ENCODE measurements at regions not wholly inside any gene's neighbourhood (a gene's known extent, or its start where the extent isn't known, plus 50 kb on each side); places are given as distances from the start of the nearest gene placed in this dataset.

DNA sequence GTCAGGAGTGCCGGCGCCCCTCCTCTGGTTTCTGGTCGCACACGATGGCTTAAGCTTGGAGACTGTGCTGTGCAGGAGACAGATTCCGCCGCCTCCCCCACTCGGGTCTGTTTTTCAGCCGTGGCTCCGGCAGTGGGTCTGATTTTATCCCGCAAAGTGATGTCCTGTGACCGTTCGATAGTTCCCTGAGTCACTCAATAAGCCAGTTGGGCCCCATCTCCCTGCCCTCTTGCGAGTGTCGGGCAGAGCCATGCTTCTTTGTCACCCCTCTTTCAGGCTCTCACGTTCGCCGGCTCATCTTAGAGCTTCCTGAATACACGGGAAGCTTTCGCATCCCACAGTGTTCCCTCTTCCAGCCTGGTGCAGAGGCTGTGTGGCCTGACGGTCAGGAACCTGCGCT lies 127.8 kb upstream of the RFLNA start:
- Mint-ChIP-seq H3K27me3 (ENCODE audit: low read depth) (no peaks in the 10 kb centered on the region; the same call in 1 of the 2 replicates), H3K36me3 (ENCODE audit: insufficient read depth in 1 of 3, low read depth in 3 of 3) (peaks cover 23 to 44% (median 37%) of the 10 kb centered on the region in 3 experiments), H3K27ac (no peak overlapping the region; a peak in 1 of 7 replicates), H3K4me1 (peaks cover 4 to 6% of the 10 kb centered on the region in 2 experiments; a peak in 1 of 4 replicates), H3K9me3 (peaks cover 43 to 51% of the 10 kb centered on the region in 2 experiments), H3K4me3 (no peak overlapping the region)
- Histone ChIP-seq H2BK5ac (ENCODE audit: insufficient read length, low read length) (no peak overlapping the region), H3K23ac (ENCODE audit: insufficient read length, low read depth, low read length) (no peak overlapping the region), H3K9ac (ENCODE audit: extremely low read depth, insufficient read length, low read length) (no peak overlapping the region), H3K4ac (ENCODE audit: low read depth, low read length) (no peak overlapping the region), H3K79me2 (ENCODE audit: insufficient read depth, low read length) (no peaks in the 10 kb centered on the region), H4K8ac (replicated peaks; ENCODE audit: insufficient read length, low read depth, low read length) (no peak overlapping the region), H3T11ph (ENCODE audit: low read length) (no peak overlapping the region), H3K14ac (ENCODE audit: insufficient read depth, low read length) (no peak overlapping the region), H3K23me2 (ENCODE audit: insufficient read length, low read depth, low read length, poor library complexity, severe bottlenecking) (no peaks in the 10 kb centered on the region), H2BK12ac (ENCODE audit: insufficient read length, low read depth, low read length) (no peak overlapping the region), H3K27me3 (ENCODE audit: insufficient read depth, low read length) (no peaks in the 10 kb centered on the region), H4K5ac (ENCODE audit: insufficient read length, low read depth, low read length) (no peak overlapping the region), H2BK120ac (ENCODE audit: low read depth, low read length, poor library complexity, severe bottlenecking) (no peak overlapping the region), H2AFZ (ENCODE audit: low read length) (no peak overlapping the region), H3K18ac (ENCODE audit: insufficient read length, low read depth, low read length) (no peak overlapping the region), H3K56ac (ENCODE audit: insufficient read length, low read depth, low read length) (no peak overlapping the region), H3K4me1 (ENCODE audit: insufficient read depth, low read length) (no peaks in the 10 kb centered on the region), H3K9me3 (ENCODE audit: control insufficient read depth, low read depth, low read length) (no peaks in the 10 kb centered on the region), H2BK15ac (ENCODE audit: low read depth, low read length) (no peak overlapping the region), H3K4me2 (ENCODE audit: insufficient read depth, insufficient read length, low read length) (no peak overlapping the region), H3K79me1 (ENCODE audit: insufficient read depth, low read depth, low read length, poor library complexity, severe bottlenecking) (no peaks in the 10 kb centered on the region), H2BK20ac (ENCODE audit: low read depth, low read length, poor library complexity, severe bottlenecking) (no peak overlapping the region), H3K27ac (ENCODE audit: insufficient read length, low read depth, low read length) (no peak overlapping the region), H4K20me1 (ENCODE audit: control insufficient read depth, insufficient read depth, insufficient read length) (no peaks in the 10 kb centered on the region), H4K91ac (ENCODE audit: insufficient read length, low read depth, low read length) (no peak overlapping the region), H2AK5ac (ENCODE audit: insufficient read length, low read length) (no peak overlapping the region)
- TF ChIP-seq, protein P1, sequence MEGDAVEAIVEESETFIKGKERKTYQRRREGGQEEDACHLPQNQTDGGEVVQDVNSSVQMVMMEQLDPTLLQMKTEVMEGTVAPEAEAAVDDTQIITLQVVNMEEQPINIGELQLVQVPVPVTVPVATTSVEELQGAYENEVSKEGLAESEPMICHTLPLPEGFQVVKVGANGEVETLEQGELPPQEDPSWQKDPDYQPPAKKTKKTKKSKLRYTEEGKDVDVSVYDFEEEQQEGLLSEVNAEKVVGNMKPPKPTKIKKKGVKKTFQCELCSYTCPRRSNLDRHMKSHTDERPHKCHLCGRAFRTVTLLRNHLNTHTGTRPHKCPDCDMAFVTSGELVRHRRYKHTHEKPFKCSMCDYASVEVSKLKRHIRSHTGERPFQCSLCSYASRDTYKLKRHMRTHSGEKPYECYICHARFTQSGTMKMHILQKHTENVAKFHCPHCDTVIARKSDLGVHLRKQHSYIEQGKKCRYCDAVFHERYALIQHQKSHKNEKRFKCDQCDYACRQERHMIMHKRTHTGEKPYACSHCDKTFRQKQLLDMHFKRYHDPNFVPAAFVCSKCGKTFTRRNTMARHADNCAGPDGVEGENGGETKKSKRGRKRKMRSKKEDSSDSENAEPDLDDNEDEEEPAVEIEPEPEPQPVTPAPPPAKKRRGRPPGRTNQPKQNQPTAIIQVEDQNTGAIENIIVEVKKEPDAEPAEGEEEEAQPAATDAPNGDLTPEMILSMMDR (conservative IDR thresholded peaks at IDR 0.05) = no peak
- no CpG with 5 or more reads among the region's 21 CpGs for WGBS (ENCODE audit: extremely low coverage, insufficient read length, low lambda C conversion rate)
- no peak for DNase-seq

All from H9 (cell line).